Right lobe of liver (tissue), 4 donors: ENCODE measurements at regions not wholly inside any gene's neighbourhood (a gene's known extent, or its start where the extent isn't known, plus 50 kb on each side); places are given as distances from the start of the nearest gene placed in this dataset.

ENCODE experiments used
- POLR2A ChIP-seq: fragments of 450-650 bp; IDR thresholded peaks from one replicate; pipeline ENCODE4 v1.6.1; 2017; ENCODE audit warnings: antibody characterized with exemption, mild to moderate bottlenecking
- TF ChIP-seq, protein P1 (sequence below), 4 donors: fragments of 200-600 bp in 3 of 4; fragments of 450-650 bp in 1 of 4; IDR thresholded peaks; one replicate each; pipeline versions ENCODE4 v1.5.1 to v1.8.0; 2016 to 2022; ENCODE audit warnings: antibody characterized with exemption in 4 of 4, mild to moderate bottlenecking in 2 of 4
- donor health status: DM: no; HTN: no; CAD: no.
- donor health status: DM: no; HTN: no; CAD: no.
- donor health status: DM: no; HTN: yes; CAD: no.

DNA sequence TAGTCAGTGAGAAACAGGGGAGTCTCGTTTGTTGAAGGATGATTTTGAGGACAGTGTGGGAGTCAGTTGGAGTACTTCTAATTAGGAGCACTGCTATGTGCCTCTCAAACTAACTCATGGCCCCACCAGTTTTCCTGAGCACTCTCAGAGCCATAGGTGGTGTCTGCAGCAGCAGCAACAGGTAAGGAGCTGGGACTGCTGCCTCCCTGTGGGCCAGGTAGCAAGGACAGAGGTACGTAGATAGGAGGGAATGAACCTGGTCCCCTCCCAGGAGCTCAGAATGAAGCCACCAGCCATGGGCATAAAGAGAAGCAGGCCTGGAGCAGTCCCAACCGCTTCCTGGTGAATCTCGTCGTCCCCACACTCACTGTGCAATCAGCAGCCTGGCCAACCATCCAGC lies 183.4 kb downstream of the BUD13 start:
- TF ChIP-seq POLR2A, result no peak
- TF ChIP-seq, protein P1, sequence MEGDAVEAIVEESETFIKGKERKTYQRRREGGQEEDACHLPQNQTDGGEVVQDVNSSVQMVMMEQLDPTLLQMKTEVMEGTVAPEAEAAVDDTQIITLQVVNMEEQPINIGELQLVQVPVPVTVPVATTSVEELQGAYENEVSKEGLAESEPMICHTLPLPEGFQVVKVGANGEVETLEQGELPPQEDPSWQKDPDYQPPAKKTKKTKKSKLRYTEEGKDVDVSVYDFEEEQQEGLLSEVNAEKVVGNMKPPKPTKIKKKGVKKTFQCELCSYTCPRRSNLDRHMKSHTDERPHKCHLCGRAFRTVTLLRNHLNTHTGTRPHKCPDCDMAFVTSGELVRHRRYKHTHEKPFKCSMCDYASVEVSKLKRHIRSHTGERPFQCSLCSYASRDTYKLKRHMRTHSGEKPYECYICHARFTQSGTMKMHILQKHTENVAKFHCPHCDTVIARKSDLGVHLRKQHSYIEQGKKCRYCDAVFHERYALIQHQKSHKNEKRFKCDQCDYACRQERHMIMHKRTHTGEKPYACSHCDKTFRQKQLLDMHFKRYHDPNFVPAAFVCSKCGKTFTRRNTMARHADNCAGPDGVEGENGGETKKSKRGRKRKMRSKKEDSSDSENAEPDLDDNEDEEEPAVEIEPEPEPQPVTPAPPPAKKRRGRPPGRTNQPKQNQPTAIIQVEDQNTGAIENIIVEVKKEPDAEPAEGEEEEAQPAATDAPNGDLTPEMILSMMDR (IDR thresholded peaks at IDR 0.05), result no peak
